Left ventricle myocardium inferior (tissue), 1 donor: ENCODE measurements at regions not wholly inside any gene's neighbourhood (a gene's known extent, or its start where the extent isn't known, plus 50 kb on each side); places are given as distances from the start of the nearest gene placed in this dataset.

Experiments used
- DNase-seq: peaks from one replicate; pipeline ENCODE4 v3.0.0-alpha.2; 2020
- H3K27ac ChIP-seq: fragments of 200-600 bp; replicated peaks from 2 replicates; pipeline ENCODE4 v1.8.0; 2021
- H3K27me3 ChIP-seq: fragments of 200-600 bp; 2 replicates; pipeline ENCODE4 v1.8.0; 2021; ENCODE audit warnings: low read depth
- H3K36me3 ChIP-seq: fragments of 200-600 bp; 2 replicates; pipeline ENCODE4 v1.8.0; 2021
- H3K4me1 ChIP-seq: fragments of 200-600 bp; 2 replicates; pipeline ENCODE4 v1.8.0; 2021
- H3K4me3 ChIP-seq: fragments of 200-600 bp; 2 replicates; pipeline ENCODE4 v1.8.0; 2021; ENCODE audit warnings: mild to moderate bottlenecking, moderate library complexity
- H3K9me3 ChIP-seq: fragments of 200-600 bp; replicated peaks from 2 replicates; pipeline ENCODE4 v1.8.0; 2021
- CTCF ChIP-seq: fragments of 200-600 bp; IDR thresholded peaks from 2 replicates; pipeline ENCODE4 v1.8.0; 2021; ENCODE audit warnings: antibody characterized with exemption, mild to moderate bottlenecking, borderline replicate concordance
- intact Hi-C: fragments of 100-400 bp; cut with micrococcal nuclease; formaldehyde crosslinking; loops from one replicate; pipeline ENCODE4 v1.11.0; 2022
- donor health status: DM: no; HTN: yes; CAD: no; lungs with severe emphysema.

- no peak for DNase-seq
- no peak for TF ChIP-seq CTCF
- Histone ChIP-seq H3K27me3 (no peaks in the 10 kb centered on the region), H3K36me3 (no peaks in the 10 kb centered on the region), H3K4me3 (no peak overlapping the region), H3K9me3 (no peaks in the 10 kb centered on the region), H3K27ac (peak overlapping the region; percentile 51), H3K4me1 (peaks cover 22% of the 10 kb centered on the region)
- intact Hi-C loops = no loop called here
These were observed 164.7 kb downstream of the GNAT3 start for GRCh38 chr7:80347173-80347572.

- no peak overlapping the region for H3K4me3 ChIP-seq
- no peak for DNase-seq
- H3K4me1 ChIP-seq = peaks cover 22% of the 10 kb centered on the region
- no peaks in the 10 kb centered on the region for H3K36me3 ChIP-seq
- intact Hi-C loops = no loop called here
- no peaks in the 10 kb centered on the region for H3K27me3 ChIP-seq
- peak overlapping the region; percentile 51 for H3K27ac ChIP-seq
- TF ChIP-seq CTCF = no peak
- no peaks in the 10 kb centered on the region for H3K9me3 ChIP-seq
These were observed 165.2 kb downstream of the GNAT3 start for GRCh38 chr7:80346704-80347103.

- TF ChIP-seq CTCF = no peak
- DNase-seq = no peak
- H3K27me3 ChIP-seq = no peaks in the 10 kb centered on the region
- H3K36me3 ChIP-seq = no peaks in the 10 kb centered on the region
- peaks cover 24% of the 10 kb centered on the region for H3K4me1 ChIP-seq
- no peak overlapping the region for H3K4me3 ChIP-seq
- intact Hi-C loops = no loop called here
- no peaks in the 10 kb centered on the region for H3K9me3 ChIP-seq
- peak overlapping the region; percentile 73 for H3K27ac ChIP-seq
These were observed 176.2 kb downstream of the GNAT3 start for GRCh38 chr7:80335511-80336231.

- no peaks in the 10 kb centered on the region for H3K36me3 ChIP-seq
- H3K4me3 ChIP-seq = no peak overlapping the region
- H3K4me1 ChIP-seq = peaks cover 24% of the 10 kb centered on the region
- H3K27ac ChIP-seq = peak overlapping the region; percentile 73
- intact Hi-C loops = no loop called here
- peak; percentile 9 for TF ChIP-seq CTCF
- no peak for DNase-seq
- H3K27me3 ChIP-seq = no peaks in the 10 kb centered on the region
- no peaks in the 10 kb centered on the region for H3K9me3 ChIP-seq
These were observed 177.0 kb downstream of the GNAT3 start for GRCh38 chr7:80334908-80335307.

- TF ChIP-seq CTCF = no peak
- Histone ChIP-seq H3K9me3 (no peaks in the 10 kb centered on the region), H3K27ac (peak overlapping the region; percentile 73), H3K4me1 (peaks cover 24% of the 10 kb centered on the region), H3K27me3 (no peaks in the 10 kb centered on the region), H3K4me3 (no peak overlapping the region), H3K36me3 (no peaks in the 10 kb centered on the region)
- no peak for DNase-seq
- intact Hi-C loops = no loop called here
These were observed 177.7 kb downstream of the GNAT3 start for GRCh38 chr7:80334196-80334595.
